Activated T-helper 2 cell treated with anti-CD3 and anti-CD28 coated beads, Interferon-gamma antibody, Interleukin-2, Interleukin-4, amounts not matched to agents 10 μg/mL and 5 μg/mL and 100 μg/mL, durations not matched to agents 14 hours and 24 hours and 36 hours (primary cell): ENCODE measurements at regions not wholly inside any gene's neighbourhood (a gene's known extent, or its start where the extent isn't known, plus 50 kb on each side); places are given as distances from the start of the nearest gene placed in this dataset.

Experiments used
- DNase-seq: peaks from one replicate; pipeline ENCODE4 v3.0.0; 2021; ENCODE audit warnings: low spot score
- H3K27ac Mint-ChIP-seq: one replicate; pipeline ENCODE4 v1.8.0; 2021; ENCODE audit warnings: mixed read lengths
- H3K27me3 Mint-ChIP-seq: one replicate; pipeline ENCODE4 v1.8.0; 2021; ENCODE audit warnings: low read depth, mixed read lengths
- H3K36me3 Mint-ChIP-seq: one replicate; pipeline ENCODE4 v1.8.0; 2021; ENCODE audit warnings: low read depth, mixed read lengths
- H3K4me1 Mint-ChIP-seq: one replicate; pipeline ENCODE4 v1.8.0; 2021; ENCODE audit warnings: low read depth, mixed read lengths
- H3K4me3 Mint-ChIP-seq: one replicate; pipeline ENCODE4 v1.8.0; 2021; ENCODE audit warnings: low read depth, mild to moderate bottlenecking, moderate library complexity, mixed read lengths
- H3K9me3 Mint-ChIP-seq: one replicate; pipeline ENCODE4 v1.8.0; 2021; ENCODE audit warnings: mixed read lengths
- intact Hi-C: fragments of 100-400 bp; cut with micrococcal nuclease; formaldehyde crosslinking; loops from one replicate; pipeline ENCODE4 v1.15.1; 2023

- intact Hi-C loops = no loop called here
- DNase-seq = no peak
- Mint-ChIP-seq H3K27me3 (no peaks in the 10 kb centered on the region), H3K4me3 (no peak overlapping the region), H3K36me3 (no peaks in the 10 kb centered on the region), H3K9me3 (no peaks in the 10 kb centered on the region), H3K27ac (no peak overlapping the region), H3K4me1 (no peaks in the 10 kb centered on the region)
These were observed 810.0 kb downstream of the BRD1 start for GRCh38 chr22:49017482-49018329.

GRCh38 chr22:49016909-49017481 is 810.7 kb downstream of the BRD1 start:
- Mint-ChIP-seq H3K27me3 (no peaks in the 10 kb centered on the region), H3K4me3 (no peak overlapping the region)

GRCh38 chr22:49015993-49016908 is 811.4 kb downstream of the BRD1 start:
- H3K27ac Mint-ChIP-seq = no peak overlapping the region
- no peaks in the 10 kb centered on the region for H3K36me3 Mint-ChIP-seq
- intact Hi-C loops = no loop called here
- H3K9me3 Mint-ChIP-seq = no peaks in the 10 kb centered on the region
- H3K4me3 Mint-ChIP-seq = no peak overlapping the region
- H3K27me3 Mint-ChIP-seq = no peaks in the 10 kb centered on the region
- peak; percentile 4 for DNase-seq
- no peaks in the 10 kb centered on the region for H3K4me1 Mint-ChIP-seq

More at GRCh38 chr22:49016909-49017481, 810.7 kb downstream of the BRD1 start:
- DNase-seq = no peak
- intact Hi-C loops = no loop called here
- Mint-ChIP-seq H3K9me3 (no peaks in the 10 kb centered on the region), H3K27ac (no peak overlapping the region), H3K4me1 (no peaks in the 10 kb centered on the region), H3K36me3 (no peaks in the 10 kb centered on the region)

GRCh38 chr22:49015459-49015858 is 812.2 kb downstream of the BRD1 start:
- no peak overlapping the region for H3K4me3 Mint-ChIP-seq
- no peaks in the 10 kb centered on the region for H3K4me1 Mint-ChIP-seq

GRCh38 chr22:49014227-49015201 is 813.2 kb downstream of the BRD1 start:
- H3K4me3 Mint-ChIP-seq = no peak overlapping the region
- no peaks in the 10 kb centered on the region for H3K27me3 Mint-ChIP-seq
- H3K27ac Mint-ChIP-seq = no peak overlapping the region
- H3K9me3 Mint-ChIP-seq = no peaks in the 10 kb centered on the region
- no peaks in the 10 kb centered on the region for H3K36me3 Mint-ChIP-seq
- DNase-seq = no peak
- intact Hi-C loops = no loop called here
- no peaks in the 10 kb centered on the region for H3K4me1 Mint-ChIP-seq

More at GRCh38 chr22:49015459-49015858, 812.2 kb downstream of the BRD1 start:
- peak; percentile 5 for DNase-seq
- Mint-ChIP-seq H3K27me3 (no peaks in the 10 kb centered on the region), H3K27ac (no peak overlapping the region), H3K9me3 (no peaks in the 10 kb centered on the region), H3K36me3 (no peaks in the 10 kb centered on the region)
- intact Hi-C loops = no loop called here

GRCh38 chr22:49013707-49014106 is 814.0 kb downstream of the BRD1 start:
- intact Hi-C loops = no loop called here

GRCh38 chr22:49012712-49013395 is 814.8 kb downstream of the BRD1 start:
- H3K36me3 Mint-ChIP-seq = no peaks in the 10 kb centered on the region
- H3K4me3 Mint-ChIP-seq = no peak overlapping the region
- DNase-seq = no peak
- intact Hi-C loops = no loop called here
- H3K27me3 Mint-ChIP-seq = no peaks in the 10 kb centered on the region
- no peak overlapping the region for H3K27ac Mint-ChIP-seq
- H3K9me3 Mint-ChIP-seq = no peaks in the 10 kb centered on the region
- no peaks in the 10 kb centered on the region for H3K4me1 Mint-ChIP-seq

More at GRCh38 chr22:49013707-49014106, 814.0 kb downstream of the BRD1 start:
- Mint-ChIP-seq H3K36me3 (no peaks in the 10 kb centered on the region), H3K9me3 (no peaks in the 10 kb centered on the region), H3K4me1 (no peaks in the 10 kb centered on the region), H3K27ac (no peak overlapping the region), H3K27me3 (no peaks in the 10 kb centered on the region), H3K4me3 (no peak overlapping the region)
- DNase-seq = no peak

- no peaks in the 10 kb centered on the region for H3K36me3 Mint-ChIP-seq
- no peak overlapping the region for H3K27ac Mint-ChIP-seq
- no peak overlapping the region for H3K4me3 Mint-ChIP-seq
- H3K4me1 Mint-ChIP-seq = no peaks in the 10 kb centered on the region
- intact Hi-C loops = no loop called here
- no peaks in the 10 kb centered on the region for H3K9me3 Mint-ChIP-seq
- no peaks in the 10 kb centered on the region for H3K27me3 Mint-ChIP-seq
- DNase-seq = no peak
These were observed 815.7 kb downstream of the BRD1 start for GRCh38 chr22:49011769-49012648.

GRCh38 chr22:49011379-49011768 is 816.3 kb downstream of the BRD1 start:
- H3K4me1 Mint-ChIP-seq = no peaks in the 10 kb centered on the region
- no peaks in the 10 kb centered on the region for H3K9me3 Mint-ChIP-seq
- H3K36me3 Mint-ChIP-seq = no peaks in the 10 kb centered on the region
- intact Hi-C loops = no loop called here
- no peaks in the 10 kb centered on the region for H3K27me3 Mint-ChIP-seq
- H3K27ac Mint-ChIP-seq = no peak overlapping the region
- no peak for DNase-seq
- H3K4me3 Mint-ChIP-seq = no peak overlapping the region

GRCh38 chr22:49010901-49011300 is 816.8 kb downstream of the BRD1 start:
- Mint-ChIP-seq H3K9me3 (no peaks in the 10 kb centered on the region), H3K4me1 (no peaks in the 10 kb centered on the region), H3K4me3 (no peak overlapping the region), H3K27me3 (no peaks in the 10 kb centered on the region), H3K27ac (no peak overlapping the region), H3K36me3 (no peaks in the 10 kb centered on the region)
- no peak for DNase-seq
- intact Hi-C loops = no loop called here
